Epidermal melanocyte (primary cell): ENCODE measurements at regions not wholly inside any gene's neighbourhood (a gene's known extent, or its start where the extent isn't known, plus 50 kb on each side); places are given as distances from the start of the nearest gene placed in this dataset.
A peak's percentile ranks its signal among the peaks of the same experiment; 100 is the strongest.
"Not testable (repeated sequence)": the region's sequence is repeated elsewhere in the genome, so short reads cannot be mapped to it uniquely, and the experiment has no call there.

Experiments
- DNase-seq: peaks from one replicate; pipeline ENCODE4 v3.0.0; 2011; ENCODE audit warnings: low spot score; ENCODE audit not compliant: insufficient read length

- no peak for DNase-seq
Measured at GRCh38 chr4:147101678-147102077, 156.0 kb upstream of the TTC29 start.

GRCh38 chr4:147102596-147102995, 156.9 kb upstream of the TTC29 start:
- no peak for DNase-seq

GRCh38 chr4:147103403-147103946, 157.8 kb upstream of the TTC29 start:
- DNase-seq, result peak; percentile 62

GRCh38 chr4:147104768-147105167, 159.1 kb upstream of the TTC29 start:
- DNase-seq, result no peak

GRCh38 chr4:147108409-147108808, 162.7 kb upstream of the TTC29 start:
- DNase-seq, result no peak

- DNase-seq, result no peak
Measured at GRCh38 chr4:147109800-147110199, 164.1 kb upstream of the TTC29 start.

GRCh38 chr4:147110473-147111367, 165.1 kb upstream of the TTC29 start:
- no peak for DNase-seq

- DNase-seq, result not testable (repeated sequence)
Measured at GRCh38 chr4:147112196-147112595, 166.5 kb upstream of the TTC29 start.

GRCh38 chr4:147117431-147117830, 171.8 kb upstream of the TTC29 start:
- no peak for DNase-seq

- no peak for DNase-seq
Measured at GRCh38 chr4:147118528-147118927, 172.9 kb upstream of the TTC29 start.

GRCh38 chr4:147122685-147123084, 177.0 kb upstream of the TTC29 start:
- DNase-seq, result no peak

GRCh38 chr4:147123146-147123545, 177.5 kb upstream of the TTC29 start:
- DNase-seq, result no peak

- DNase-seq, result no peak
Measured at GRCh38 chr4:147128787-147129186, 183.1 kb upstream of the TTC29 start.

GRCh38 chr4:147129687-147130086, 184.0 kb upstream of the TTC29 start:
- no peak for DNase-seq

GRCh38 chr4:147134536-147135210, 189.0 kb upstream of the TTC29 start:
- DNase-seq, result no peak

- no peak for DNase-seq
Measured at GRCh38 chr4:147136310-147136709, 190.6 kb upstream of the TTC29 start.

- no peak for DNase-seq
Measured at GRCh38 chr4:147136751-147137150, 191.1 kb upstream of the TTC29 start.

- DNase-seq, result no peak
Measured at GRCh38 chr4:147137280-147137679, 191.6 kb upstream of the TTC29 start.

GRCh38 chr4:147138171-147138570, 192.5 kb upstream of the TTC29 start:
- DNase-seq, result no peak

- no peak for DNase-seq
Measured at GRCh38 chr4:147139455-147140198, 194.0 kb upstream of the TTC29 start.

- DNase-seq, result no peak
Measured at GRCh38 chr4:147151763-147152162, 206.1 kb upstream of the TTC29 start.
